ENCODE measurements at regions not wholly inside any gene's neighbourhood (a gene's known extent, or its start where the extent isn't known, plus 50 kb on each side); places are given as distances from the start of the nearest gene placed in this dataset.

DNA sequence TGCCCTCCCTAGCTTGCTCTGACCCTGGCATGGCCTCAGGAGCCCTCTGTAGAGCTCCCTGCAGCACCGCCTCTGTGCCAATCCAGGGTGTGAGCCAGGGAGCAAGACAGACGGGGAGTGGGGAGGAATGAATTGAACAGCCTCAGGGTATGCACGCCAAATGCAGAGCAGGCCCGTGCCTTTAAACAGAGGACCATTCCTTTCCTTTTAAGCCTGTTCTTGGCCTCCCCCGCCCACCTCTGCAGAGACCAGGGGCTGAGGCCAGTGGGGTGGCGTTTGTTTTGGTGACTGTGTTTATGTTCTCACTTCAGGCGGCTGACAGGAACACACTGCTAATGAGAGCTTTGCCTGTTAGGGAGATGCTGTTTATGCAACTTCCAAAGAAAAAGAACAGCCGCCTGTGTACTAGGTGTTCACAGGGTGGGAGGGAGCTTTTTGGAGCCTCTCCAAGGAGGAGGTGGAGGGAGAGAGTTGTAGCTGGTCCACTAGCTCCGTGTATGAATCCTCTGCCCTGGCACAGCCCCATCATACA lies 528.1 kb upstream of the DPP6 start:
- no peak for ATAC-seq
- peaks cover 81% of the 10 kb centered on the region for H3K9me3 Mint-ChIP-seq
- H3K4me1 Mint-ChIP-seq: no peaks in the 10 kb centered on the region
- H3K27ac Mint-ChIP-seq: no peak overlapping the region
- no peak overlapping the region for H3K4me3 Mint-ChIP-seq
- DNase-seq (ENCODE audit: low spot score): no peak
- peaks cover 79% of the 10 kb centered on the region for H3K36me3 Mint-ChIP-seq
- POLR2A ChIA-PET: no interaction called here
- TF ChIP-seq, protein P1, sequence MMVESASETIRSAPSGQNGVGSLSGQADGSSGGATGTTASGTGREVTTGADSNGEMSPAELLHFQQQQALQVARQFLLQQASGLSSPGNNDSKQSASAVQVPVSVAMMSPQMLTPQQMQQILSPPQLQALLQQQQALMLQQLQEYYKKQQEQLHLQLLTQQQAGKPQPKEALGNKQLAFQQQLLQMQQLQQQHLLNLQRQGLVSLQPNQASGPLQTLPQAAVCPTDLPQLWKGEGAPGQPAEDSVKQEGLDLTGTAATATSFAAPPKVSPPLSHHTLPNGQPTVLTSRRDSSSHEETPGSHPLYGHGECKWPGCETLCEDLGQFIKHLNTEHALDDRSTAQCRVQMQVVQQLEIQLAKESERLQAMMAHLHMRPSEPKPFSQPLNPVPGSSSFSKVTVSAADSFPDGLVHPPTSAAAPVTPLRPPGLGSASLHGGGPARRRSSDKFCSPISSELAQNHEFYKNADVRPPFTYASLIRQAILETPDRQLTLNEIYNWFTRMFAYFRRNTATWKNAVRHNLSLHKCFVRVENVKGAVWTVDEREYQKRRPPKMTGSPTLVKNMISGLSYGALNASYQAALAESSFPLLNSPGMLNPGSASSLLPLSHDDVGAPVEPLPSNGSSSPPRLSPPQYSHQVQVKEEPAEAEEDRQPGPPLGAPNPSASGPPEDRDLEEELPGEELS (CRISPR knock-in tag; IDR thresholded peaks at IDR 0.05): no peak
- TF ChIP-seq GTF2I (CRISPR knock-in tag; conservative IDR thresholded peaks at IDR 0.05): no peak
- H3K27me3 Mint-ChIP-seq (ENCODE audit: low read depth): peaks cover 18% of the 10 kb centered on the region
- CTCF ChIA-PET: no interaction called here

DNA sequence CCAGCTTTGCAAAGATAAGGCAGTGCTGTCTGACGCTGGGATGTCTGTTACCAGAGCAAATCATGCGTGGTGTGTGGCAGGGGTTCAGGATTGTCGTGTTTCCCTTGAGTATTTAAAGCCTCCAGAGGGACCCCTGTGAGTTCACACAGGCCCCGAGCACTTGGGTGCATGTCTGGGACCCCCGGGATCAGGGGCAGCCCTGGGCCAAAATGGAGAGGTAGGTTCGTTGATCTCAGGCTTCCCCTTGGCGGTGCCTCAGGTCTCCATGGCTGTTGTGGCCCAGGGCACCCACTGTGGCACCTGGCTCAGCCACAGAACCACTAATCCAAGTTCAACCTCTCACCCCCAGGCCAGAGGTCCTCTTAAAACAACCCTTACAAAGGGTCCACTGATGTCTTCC lies 523.1 kb upstream of the DPP6 start:
- ATAC-seq (no peak), DNase-seq (ENCODE audit: low spot score) (no peak)
- ChIA-PET POLR2A (no interaction called here), CTCF (no interaction called here)
- Mint-ChIP-seq H3K27me3 (ENCODE audit: low read depth) (peaks cover 20% of the 10 kb centered on the region), H3K4me1 (no peaks in the 10 kb centered on the region), H3K4me3 (no peak overlapping the region), H3K9me3 (peaks cover 91% of the 10 kb centered on the region), H3K36me3 (peaks cover 78% of the 10 kb centered on the region), H3K27ac (no peak overlapping the region)
- TF ChIP-seq, protein P2, sequence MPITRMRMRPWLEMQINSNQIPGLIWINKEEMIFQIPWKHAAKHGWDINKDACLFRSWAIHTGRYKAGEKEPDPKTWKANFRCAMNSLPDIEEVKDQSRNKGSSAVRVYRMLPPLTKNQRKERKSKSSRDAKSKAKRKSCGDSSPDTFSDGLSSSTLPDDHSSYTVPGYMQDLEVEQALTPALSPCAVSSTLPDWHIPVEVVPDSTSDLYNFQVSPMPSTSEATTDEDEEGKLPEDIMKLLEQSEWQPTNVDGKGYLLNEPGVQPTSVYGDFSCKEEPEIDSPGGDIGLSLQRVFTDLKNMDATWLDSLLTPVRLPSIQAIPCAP (CRISPR knock-in tag; IDR thresholded peaks at IDR 0.05): no peak
- TF ChIP-seq ZNF263 (CRISPR knock-in tag; IDR thresholded peaks at IDR 0.05; ENCODE audit: low read depth) (no peak), TEAD1 (CRISPR knock-in tag; IDR thresholded peaks at IDR 0.05) (no peak), ZNF317 (CRISPR knock-in tag; IDR thresholded peaks at IDR 0.05; ENCODE audit: borderline replicate concordance, low read depth) (no peak), ZNF396 (CRISPR knock-in tag; IDR thresholded peaks at IDR 0.05; ENCODE audit: borderline replicate concordance) (no peak), FOXJ3 (CRISPR knock-in tag; IDR thresholded peaks at IDR 0.05; ENCODE audit: borderline replicate concordance) (no peak), FOXK1 (CRISPR knock-in tag; IDR thresholded peaks at IDR 0.05) (no peak), ZNF219 (CRISPR knock-in tag; IDR thresholded peaks at IDR 0.05; ENCODE audit: borderline replicate concordance) (no peak), RORB (CRISPR knock-in tag; IDR thresholded peaks at IDR 0.05) (no peak)
- TF ChIP-seq, protein P3, sequence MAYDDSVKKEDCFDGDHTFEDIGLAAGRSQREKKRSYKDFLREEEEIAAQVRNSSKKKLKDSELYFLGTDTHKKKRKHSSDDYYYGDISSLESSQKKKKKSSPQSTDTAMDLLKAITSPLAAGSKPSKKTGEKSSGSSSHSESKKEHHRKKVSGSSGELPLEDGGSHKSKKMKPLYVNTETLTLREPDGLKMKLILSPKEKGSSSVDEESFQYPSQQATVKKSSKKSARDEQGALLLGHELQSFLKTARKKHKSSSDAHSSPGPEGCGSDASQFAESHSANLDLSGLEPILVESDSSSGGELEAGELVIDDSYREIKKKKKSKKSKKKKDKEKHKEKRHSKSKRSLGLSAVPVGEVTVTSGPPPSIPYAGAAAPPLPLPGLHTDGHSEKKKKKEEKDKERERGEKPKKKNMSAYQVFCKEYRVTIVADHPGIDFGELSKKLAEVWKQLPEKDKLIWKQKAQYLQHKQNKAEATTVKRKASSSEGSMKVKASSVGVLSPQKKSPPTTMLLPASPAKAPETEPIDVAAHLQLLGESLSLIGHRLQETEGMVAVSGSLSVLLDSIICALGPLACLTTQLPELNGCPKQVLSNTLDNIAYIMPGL (CRISPR knock-in tag; IDR thresholded peaks at IDR 0.05): no peak
- TF ChIP-seq, protein P4, sequence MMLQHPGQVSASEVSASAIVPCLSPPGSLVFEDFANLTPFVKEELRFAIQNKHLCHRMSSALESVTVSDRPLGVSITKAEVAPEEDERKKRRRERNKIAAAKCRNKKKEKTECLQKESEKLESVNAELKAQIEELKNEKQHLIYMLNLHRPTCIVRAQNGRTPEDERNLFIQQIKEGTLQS (CRISPR knock-in tag; conservative IDR thresholded peaks at IDR 0.05): no peak
- TF ChIP-seq, protein P5, sequence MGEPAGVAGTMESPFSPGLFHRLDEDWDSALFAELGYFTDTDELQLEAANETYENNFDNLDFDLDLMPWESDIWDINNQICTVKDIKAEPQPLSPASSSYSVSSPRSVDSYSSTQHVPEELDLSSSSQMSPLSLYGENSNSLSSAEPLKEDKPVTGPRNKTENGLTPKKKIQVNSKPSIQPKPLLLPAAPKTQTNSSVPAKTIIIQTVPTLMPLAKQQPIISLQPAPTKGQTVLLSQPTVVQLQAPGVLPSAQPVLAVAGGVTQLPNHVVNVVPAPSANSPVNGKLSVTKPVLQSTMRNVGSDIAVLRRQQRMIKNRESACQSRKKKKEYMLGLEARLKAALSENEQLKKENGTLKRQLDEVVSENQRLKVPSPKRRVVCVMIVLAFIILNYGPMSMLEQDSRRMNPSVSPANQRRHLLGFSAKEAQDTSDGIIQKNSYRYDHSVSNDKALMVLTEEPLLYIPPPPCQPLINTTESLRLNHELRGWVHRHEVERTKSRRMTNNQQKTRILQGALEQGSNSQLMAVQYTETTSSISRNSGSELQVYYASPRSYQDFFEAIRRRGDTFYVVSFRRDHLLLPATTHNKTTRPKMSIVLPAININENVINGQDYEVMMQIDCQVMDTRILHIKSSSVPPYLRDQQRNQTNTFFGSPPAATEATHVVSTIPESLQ (CRISPR knock-in tag; IDR thresholded peaks at IDR 0.05): no peak

DNA sequence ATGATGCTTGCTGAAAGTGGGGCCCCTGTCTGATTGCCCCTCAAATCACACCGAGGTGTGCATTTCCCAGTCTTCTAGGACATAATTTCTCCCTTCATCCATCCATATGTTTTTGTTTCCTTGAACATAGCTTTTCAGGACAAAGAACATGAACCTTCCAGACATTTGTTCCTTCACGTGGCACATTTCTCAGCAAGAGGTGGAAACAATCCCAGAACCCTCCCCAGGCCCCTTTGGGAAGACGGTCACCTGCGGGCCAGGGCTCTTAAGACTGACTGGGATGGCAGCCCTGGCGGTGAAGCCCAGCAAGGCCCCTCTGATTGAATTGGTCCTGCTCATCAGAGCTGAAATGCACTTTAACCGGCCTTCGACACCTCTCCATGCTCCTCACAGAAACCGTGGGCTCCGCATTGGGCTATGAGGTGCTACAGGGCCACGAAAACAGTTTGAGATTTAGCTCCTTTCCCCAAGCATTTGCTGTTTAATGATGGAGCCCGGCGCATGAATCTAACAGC lies 522.5 kb upstream of the DPP6 start:
- Mint-ChIP-seq H3K9me3 (peaks cover 89% of the 10 kb centered on the region), H3K36me3 (peaks cover 77% of the 10 kb centered on the region), H3K27ac (no peak overlapping the region), H3K27me3 (ENCODE audit: low read depth) (peaks cover 20% of the 10 kb centered on the region), H3K4me1 (no peaks in the 10 kb centered on the region), H3K4me3 (no peak overlapping the region)
- POLR2A ChIA-PET: no interaction called here
- CTCF ChIA-PET: no interaction called here
- TF ChIP-seq CREM (CRISPR knock-in tag; IDR thresholded peaks at IDR 0.05) (no peak), ZNF121 (CRISPR knock-in tag; IDR thresholded peaks at IDR 0.05) (no peak), MYBL2 (CRISPR knock-in tag; IDR thresholded peaks at IDR 0.05) (no peak)
- TF ChIP-seq, protein P6, sequence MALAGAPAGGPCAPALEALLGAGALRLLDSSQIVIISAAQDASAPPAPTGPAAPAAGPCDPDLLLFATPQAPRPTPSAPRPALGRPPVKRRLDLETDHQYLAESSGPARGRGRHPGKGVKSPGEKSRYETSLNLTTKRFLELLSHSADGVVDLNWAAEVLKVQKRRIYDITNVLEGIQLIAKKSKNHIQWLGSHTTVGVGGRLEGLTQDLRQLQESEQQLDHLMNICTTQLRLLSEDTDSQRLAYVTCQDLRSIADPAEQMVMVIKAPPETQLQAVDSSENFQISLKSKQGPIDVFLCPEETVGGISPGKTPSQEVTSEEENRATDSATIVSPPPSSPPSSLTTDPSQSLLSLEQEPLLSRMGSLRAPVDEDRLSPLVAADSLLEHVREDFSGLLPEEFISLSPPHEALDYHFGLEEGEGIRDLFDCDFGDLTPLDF (CRISPR knock-in tag; IDR thresholded peaks at IDR 0.05): no peak
- ATAC-seq: no peak
- no peak for DNase-seq (ENCODE audit: low spot score)

Measured in WTC11 (cell line).